ENCODE measurements at regions not wholly inside any gene's neighbourhood (a gene's known extent, or its start where the extent isn't known, plus 50 kb on each side); places are given as distances from the start of the nearest gene placed in this dataset.

GRCh38 chr4:1466034-1466862 lies 60.0 kb upstream of the NKX1-1 start:
- Mint-ChIP-seq H3K4me1 (ENCODE audit: low read depth, unreplicated experiment) (no peaks in the 10 kb centered on the region), H3K9me3 (ENCODE audit: unreplicated experiment) (peaks cover 12% of the 10 kb centered on the region), H3K27me3 (ENCODE audit: low read depth, unreplicated experiment) (peaks cover 14% of the 10 kb centered on the region), H3K27ac (ENCODE audit: unreplicated experiment) (no peak overlapping the region), H3K36me3 (ENCODE audit: low read depth, unreplicated experiment) (no peaks in the 10 kb centered on the region), H3K4me3 (ENCODE audit: unreplicated experiment) (no peak overlapping the region)
- H3K4me3 ChIP-seq (ENCODE audit: insufficient read depth, low read depth, low read length): no peak overlapping the region
- no peak overlapping the region for H2AFZ ChIP-seq (ENCODE audit: low read depth, low read length)
- H3K79me2 ChIP-seq (ENCODE audit: insufficient read depth, low read length): no peaks in the 10 kb centered on the region
- peaks cover 11% of the 10 kb centered on the region for H3K27me3 ChIP-seq (ENCODE audit: insufficient read depth, low read length)
- no peaks in the 10 kb centered on the region for H4K20me1 ChIP-seq (ENCODE audit: insufficient read depth, low read length)
- no peak overlapping the region for H3K4me2 ChIP-seq (ENCODE audit: low read length)
- H3K27ac ChIP-seq (ENCODE audit: low read depth, low read length): no peak overlapping the region
- no peak overlapping the region for H3K9ac ChIP-seq (ENCODE audit: low read length)
- DNase-seq (ENCODE audit: low read depth) (no peak), FAIRE-seq (no peak)
- H3K4me1 ChIP-seq (ENCODE audit: insufficient read depth, low read length): no peaks in the 10 kb centered on the region
- H3K36me3 ChIP-seq (ENCODE audit: insufficient read depth, low read length): no peaks in the 10 kb centered on the region
- no peak for TF ChIP-seq CTCF (IDR thresholded peaks at IDR 0.05; ENCODE audit: insufficient read depth, low read depth, low read length)
- TF ChIP-seq EZH2 (IDR thresholded peaks at IDR 0.05; ENCODE audit: insufficient read depth, low read length): no peak
- peaks cover 12% of the 10 kb centered on the region for H3K9me3 ChIP-seq (ENCODE audit: insufficient read depth, low read depth, low read length)

DNA sequence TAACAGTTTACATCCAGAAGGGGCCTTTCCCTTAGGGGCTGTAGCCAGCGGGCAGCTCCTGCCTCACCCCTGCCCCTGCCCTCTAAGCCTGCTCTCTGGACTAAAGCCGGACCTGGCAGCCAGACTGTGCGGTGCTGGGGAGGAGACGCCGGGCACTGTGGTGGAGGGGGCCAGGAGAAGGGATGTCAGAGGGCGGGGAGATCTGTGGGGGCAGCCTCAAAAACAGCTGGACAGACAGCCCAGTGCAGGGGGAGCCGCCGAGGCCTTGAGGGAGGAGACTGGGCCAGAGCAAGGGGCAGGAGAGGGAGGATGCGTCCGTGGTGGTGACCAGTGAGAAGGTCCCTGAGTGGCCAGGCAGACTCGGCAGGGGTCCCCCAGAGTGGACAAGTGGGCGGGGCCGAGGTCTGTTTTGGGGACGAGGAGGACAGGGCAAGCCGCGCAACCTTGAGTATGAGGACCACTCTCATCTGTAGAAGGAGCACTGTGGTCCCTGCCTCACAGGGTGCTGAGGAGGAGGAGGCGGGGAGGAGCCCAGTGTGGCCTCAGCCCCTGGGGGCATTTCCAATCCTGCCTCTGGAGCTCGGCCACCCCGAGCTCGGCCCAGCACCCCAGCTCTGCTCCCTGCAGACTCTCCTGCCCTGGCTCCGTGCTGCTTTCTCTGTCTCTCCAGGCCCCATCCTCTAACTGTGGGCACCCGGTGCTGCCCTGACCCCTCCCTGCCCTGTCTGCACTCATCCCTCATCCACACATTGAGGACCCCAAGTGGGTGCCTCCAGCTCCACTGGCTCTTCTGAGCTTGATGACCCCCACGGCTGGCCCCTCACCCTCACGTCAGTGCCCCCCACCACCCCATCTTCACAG lies 59.2 kb upstream of the NKX1-1 start:
- Histone ChIP-seq H3K4me1 (ENCODE audit: insufficient read depth, low read length) (no peaks in the 10 kb centered on the region), H3K27ac (ENCODE audit: low read depth, low read length) (no peak overlapping the region), H2AFZ (ENCODE audit: low read depth, low read length) (no peak overlapping the region), H3K9me3 (ENCODE audit: insufficient read depth, low read depth, low read length) (peaks cover 12% of the 10 kb centered on the region), H3K36me3 (ENCODE audit: insufficient read depth, low read length) (no peaks in the 10 kb centered on the region), H4K20me1 (ENCODE audit: insufficient read depth, low read length) (no peaks in the 10 kb centered on the region), H3K4me3 (ENCODE audit: insufficient read depth, low read depth, low read length) (no peak overlapping the region), H3K9ac (ENCODE audit: low read length) (no peak overlapping the region), H3K4me2 (ENCODE audit: low read length) (no peak overlapping the region), H3K27me3 (ENCODE audit: insufficient read depth, low read length) (peaks cover 8% of the 10 kb centered on the region), H3K79me2 (ENCODE audit: insufficient read depth, low read length) (no peaks in the 10 kb centered on the region)
- DNase-seq (ENCODE audit: low read depth): no peak
- Mint-ChIP-seq H3K9me3 (ENCODE audit: unreplicated experiment) (peaks cover 12% of the 10 kb centered on the region), H3K4me1 (ENCODE audit: low read depth, unreplicated experiment) (no peaks in the 10 kb centered on the region), H3K36me3 (ENCODE audit: low read depth, unreplicated experiment) (no peaks in the 10 kb centered on the region), H3K4me3 (ENCODE audit: unreplicated experiment) (no peak overlapping the region), H3K27me3 (ENCODE audit: low read depth, unreplicated experiment) (peaks cover 17% of the 10 kb centered on the region), H3K27ac (ENCODE audit: unreplicated experiment) (no peak overlapping the region)
- TF ChIP-seq EZH2 (IDR thresholded peaks at IDR 0.05; ENCODE audit: insufficient read depth, low read length): no peak
- TF ChIP-seq CTCF (IDR thresholded peaks at IDR 0.05; ENCODE audit: insufficient read depth, low read depth, low read length): no peak
- FAIRE-seq: no peak

Data from astrocyte (in vitro differentiated cells and primary cell).